ENCODE measurements at regions not wholly inside any gene's neighbourhood (a gene's known extent, or its start where the extent isn't known, plus 50 kb on each side); places are given as distances from the start of the nearest gene placed in this dataset.

DNA sequence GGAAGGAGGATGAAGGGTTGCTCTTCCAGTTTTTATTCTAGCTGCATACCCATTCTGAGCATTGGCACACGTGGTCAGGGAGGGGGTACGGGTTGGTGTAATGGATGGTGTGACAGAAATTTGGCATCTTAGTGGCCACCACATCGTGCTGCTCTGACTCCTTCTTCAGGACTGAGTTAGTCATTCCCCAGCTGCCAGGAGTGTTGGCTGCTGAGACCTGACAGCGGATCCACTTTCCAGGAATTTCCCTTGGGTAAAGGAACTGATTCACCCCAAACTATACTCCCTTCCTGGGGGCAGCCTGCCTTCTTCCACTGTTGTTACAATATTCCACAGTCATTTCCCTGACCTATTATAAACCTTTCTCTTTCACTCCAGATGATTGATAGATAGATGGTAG, 595.5 kb upstream of the KLHL1 start:
- Histone ChIP-seq H3K36me3 (ENCODE audit: control insufficient read depth, insufficient read depth, low read length) (no peaks in the 10 kb centered on the region), H3K9ac (ENCODE audit: extremely low read depth, low read length, poor library complexity, severe bottlenecking) (no peak overlapping the region), H3K27ac (ENCODE audit: low read depth, low read length) (no peak overlapping the region), H3K27me3 (ENCODE audit: control insufficient read depth, insufficient read depth, low read length, poor library complexity, severe bottlenecking) (no peaks in the 10 kb centered on the region), H3K9me3 (ENCODE audit: control insufficient read depth, low read length) (no peaks in the 10 kb centered on the region), H3K4me1 (ENCODE audit: control insufficient read depth, insufficient read depth, low read length) (no peaks in the 10 kb centered on the region), H3K4me3 (ENCODE audit: low read length) (no peak overlapping the region)
- H3K36me3 Mint-ChIP-seq (ENCODE audit: low read depth) = no peaks in the 10 kb centered on the region
- no peaks in the 10 kb centered on the region for H3K9me3 Mint-ChIP-seq
- TF ChIP-seq, protein P1, sequence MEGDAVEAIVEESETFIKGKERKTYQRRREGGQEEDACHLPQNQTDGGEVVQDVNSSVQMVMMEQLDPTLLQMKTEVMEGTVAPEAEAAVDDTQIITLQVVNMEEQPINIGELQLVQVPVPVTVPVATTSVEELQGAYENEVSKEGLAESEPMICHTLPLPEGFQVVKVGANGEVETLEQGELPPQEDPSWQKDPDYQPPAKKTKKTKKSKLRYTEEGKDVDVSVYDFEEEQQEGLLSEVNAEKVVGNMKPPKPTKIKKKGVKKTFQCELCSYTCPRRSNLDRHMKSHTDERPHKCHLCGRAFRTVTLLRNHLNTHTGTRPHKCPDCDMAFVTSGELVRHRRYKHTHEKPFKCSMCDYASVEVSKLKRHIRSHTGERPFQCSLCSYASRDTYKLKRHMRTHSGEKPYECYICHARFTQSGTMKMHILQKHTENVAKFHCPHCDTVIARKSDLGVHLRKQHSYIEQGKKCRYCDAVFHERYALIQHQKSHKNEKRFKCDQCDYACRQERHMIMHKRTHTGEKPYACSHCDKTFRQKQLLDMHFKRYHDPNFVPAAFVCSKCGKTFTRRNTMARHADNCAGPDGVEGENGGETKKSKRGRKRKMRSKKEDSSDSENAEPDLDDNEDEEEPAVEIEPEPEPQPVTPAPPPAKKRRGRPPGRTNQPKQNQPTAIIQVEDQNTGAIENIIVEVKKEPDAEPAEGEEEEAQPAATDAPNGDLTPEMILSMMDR (conservative IDR thresholded peaks at IDR 0.05) = no peak
- no peaks in the 10 kb centered on the region for H3K4me1 Mint-ChIP-seq
- no peak for DNase-seq
- peaks cover 5% of the 10 kb centered on the region for H3K27me3 Mint-ChIP-seq (ENCODE audit: insufficient read depth)
- 87 to 93% methylated on average over 3 to 4 of the region's 4 CpGs for WGBS, 2 experiments (ENCODE audit: insufficient coverage in 1 of 2, insufficient read length in 1 of 2)
- no peak overlapping the region for H3K27ac Mint-ChIP-seq
- H3K4me3 Mint-ChIP-seq = no peak overlapping the region

DNA sequence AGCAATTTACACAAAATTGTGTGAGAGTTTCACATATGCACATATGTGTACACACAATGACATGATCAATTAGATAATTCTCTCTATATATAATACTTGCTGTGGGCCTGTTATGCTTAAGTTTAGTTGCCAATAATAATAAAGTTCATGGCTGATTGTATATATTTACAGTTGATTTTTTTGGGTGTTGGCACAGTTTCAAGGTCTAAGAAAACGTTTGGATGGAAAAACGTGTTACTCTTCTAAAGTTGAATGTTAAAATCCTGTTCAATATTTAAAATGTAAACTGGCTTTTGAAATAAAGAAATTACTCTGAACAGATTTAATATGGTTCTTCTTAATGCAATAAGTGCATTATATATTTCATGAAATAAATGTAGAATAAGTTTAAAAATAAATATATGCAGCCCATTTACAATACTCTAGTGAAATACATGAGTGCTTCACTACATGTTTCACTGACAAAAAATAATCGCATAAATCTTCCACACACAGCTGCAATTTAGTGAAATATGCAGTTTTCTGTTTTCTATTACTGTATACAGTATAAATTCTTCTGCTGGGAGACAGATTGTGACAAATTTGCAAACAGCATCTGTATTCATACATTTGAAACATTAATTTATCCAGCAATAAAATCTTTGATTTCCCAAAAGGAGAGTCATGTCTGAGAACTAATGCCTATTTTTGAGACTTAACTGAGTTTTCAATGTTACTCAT, 586.9 kb upstream of the KLHL1 start:
- Histone ChIP-seq H3K36me3 (ENCODE audit: control insufficient read depth, insufficient read depth, low read length) (no peaks in the 10 kb centered on the region), H3K27me3 (ENCODE audit: control insufficient read depth, insufficient read depth, low read length, poor library complexity, severe bottlenecking) (no peaks in the 10 kb centered on the region), H3K9me3 (ENCODE audit: control insufficient read depth, low read length) (no peaks in the 10 kb centered on the region), H3K9ac (ENCODE audit: extremely low read depth, low read length, poor library complexity, severe bottlenecking) (no peak overlapping the region), H3K4me3 (ENCODE audit: low read length) (no peak overlapping the region), H3K4me1 (ENCODE audit: control insufficient read depth, insufficient read depth, low read length) (no peaks in the 10 kb centered on the region), H3K27ac (ENCODE audit: low read depth, low read length) (no peak overlapping the region)
- Mint-ChIP-seq H3K4me3 (no peak overlapping the region), H3K27me3 (ENCODE audit: insufficient read depth) (no peaks in the 10 kb centered on the region), H3K27ac (no peak overlapping the region), H3K9me3 (no peaks in the 10 kb centered on the region), H3K4me1 (no peaks in the 10 kb centered on the region), H3K36me3 (ENCODE audit: low read depth) (no peaks in the 10 kb centered on the region)
- WGBS, 2 experiments (ENCODE audit: insufficient coverage in 1 of 2, insufficient read length in 1 of 2) = 70 to 80% methylated on average over 2 to 3 of the region's 3 CpGs
- no peak for DNase-seq
- TF ChIP-seq, protein P1 (conservative IDR thresholded peaks at IDR 0.05) = no peak

DNA sequence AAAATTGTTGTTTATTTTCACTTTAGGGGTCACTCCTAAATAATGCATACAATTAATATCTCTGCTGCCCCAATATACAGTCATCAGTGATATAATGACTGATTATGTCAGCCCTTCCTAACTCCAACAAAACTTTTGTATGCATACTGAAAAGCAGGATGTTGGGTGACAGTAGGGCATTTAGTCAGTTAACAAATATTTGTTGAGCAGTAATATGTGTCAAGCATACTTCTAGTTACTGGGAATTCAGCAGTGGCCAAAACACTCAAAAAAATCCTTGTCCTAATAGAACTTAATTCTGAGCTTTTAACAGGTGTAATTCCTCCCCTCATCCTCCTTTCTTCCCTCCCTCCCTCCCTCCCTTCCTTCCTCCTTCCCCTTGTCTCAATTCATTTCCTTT, 560.7 kb upstream of the KLHL1 start:
- Histone ChIP-seq H3K9me3 (ENCODE audit: control insufficient read depth, low read length) (no peaks in the 10 kb centered on the region), H3K27me3 (ENCODE audit: control insufficient read depth, insufficient read depth, low read length, poor library complexity, severe bottlenecking) (no peaks in the 10 kb centered on the region), H3K4me3 (ENCODE audit: low read length) (no peak overlapping the region), H3K27ac (ENCODE audit: low read depth, low read length) (no peak overlapping the region), H3K4me1 (ENCODE audit: control insufficient read depth, insufficient read depth, low read length) (no peaks in the 10 kb centered on the region), H3K9ac (ENCODE audit: extremely low read depth, low read length, poor library complexity, severe bottlenecking) (no peak overlapping the region), H3K36me3 (ENCODE audit: control insufficient read depth, insufficient read depth, low read length) (no peaks in the 10 kb centered on the region)
- H3K27ac Mint-ChIP-seq = no peak overlapping the region
- no peaks in the 10 kb centered on the region for H3K36me3 Mint-ChIP-seq (ENCODE audit: low read depth)
- no peaks in the 10 kb centered on the region for H3K9me3 Mint-ChIP-seq
- H3K4me3 Mint-ChIP-seq = no peak overlapping the region
- peaks cover 1% of the 10 kb centered on the region for H3K4me1 Mint-ChIP-seq
- TF ChIP-seq, protein P1 (conservative IDR thresholded peaks at IDR 0.05) = no peak
- no peak for DNase-seq
- H3K27me3 Mint-ChIP-seq (ENCODE audit: insufficient read depth) = no peaks in the 10 kb centered on the region

Data from endodermal cell (in vitro differentiated cells).